ENCODE measurements at regions not wholly inside any gene's neighbourhood (a gene's known extent, or its start where the extent isn't known, plus 50 kb on each side); places are given as distances from the start of the nearest gene placed in this dataset.

DNA sequence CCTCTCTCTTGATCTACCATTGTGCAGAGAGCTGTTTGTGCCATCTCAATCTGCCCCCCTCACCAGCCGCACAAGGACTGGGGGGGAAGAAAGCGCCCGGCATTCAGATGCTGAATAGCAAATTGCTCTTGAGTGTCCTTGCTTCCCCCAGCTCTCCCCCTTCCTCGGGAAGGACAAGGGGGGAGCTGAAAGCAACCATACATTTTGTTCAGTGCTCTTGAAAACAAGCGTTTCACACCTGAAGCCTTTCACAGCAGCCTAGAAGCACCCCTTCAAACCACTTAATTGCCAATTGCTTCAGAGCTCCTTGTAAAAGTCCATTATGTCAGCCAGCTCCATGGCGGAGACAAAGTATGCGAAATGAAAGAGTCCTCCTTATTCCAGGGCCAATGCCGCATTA is 540.1 kb downstream of the NR2F2 start:
- TF ChIP-seq, protein P1, sequence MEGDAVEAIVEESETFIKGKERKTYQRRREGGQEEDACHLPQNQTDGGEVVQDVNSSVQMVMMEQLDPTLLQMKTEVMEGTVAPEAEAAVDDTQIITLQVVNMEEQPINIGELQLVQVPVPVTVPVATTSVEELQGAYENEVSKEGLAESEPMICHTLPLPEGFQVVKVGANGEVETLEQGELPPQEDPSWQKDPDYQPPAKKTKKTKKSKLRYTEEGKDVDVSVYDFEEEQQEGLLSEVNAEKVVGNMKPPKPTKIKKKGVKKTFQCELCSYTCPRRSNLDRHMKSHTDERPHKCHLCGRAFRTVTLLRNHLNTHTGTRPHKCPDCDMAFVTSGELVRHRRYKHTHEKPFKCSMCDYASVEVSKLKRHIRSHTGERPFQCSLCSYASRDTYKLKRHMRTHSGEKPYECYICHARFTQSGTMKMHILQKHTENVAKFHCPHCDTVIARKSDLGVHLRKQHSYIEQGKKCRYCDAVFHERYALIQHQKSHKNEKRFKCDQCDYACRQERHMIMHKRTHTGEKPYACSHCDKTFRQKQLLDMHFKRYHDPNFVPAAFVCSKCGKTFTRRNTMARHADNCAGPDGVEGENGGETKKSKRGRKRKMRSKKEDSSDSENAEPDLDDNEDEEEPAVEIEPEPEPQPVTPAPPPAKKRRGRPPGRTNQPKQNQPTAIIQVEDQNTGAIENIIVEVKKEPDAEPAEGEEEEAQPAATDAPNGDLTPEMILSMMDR (optimal IDR thresholded peaks at IDR 0.05 in 1 of 3, IDR thresholded peaks at IDR 0.05 in 1 of 3, conservative IDR thresholded peaks at IDR 0.05 in 1 of 3; ENCODE audit: extremely low read depth in 1 of 3, insufficient read depth in 2 of 3, low read length in 3 of 3) = no peak
- no peak for TF ChIP-seq EZH2 (IDR thresholded peaks at IDR 0.05; ENCODE audit: low read length)
